ENCODE measurements at regions not wholly inside any gene's neighbourhood (a gene's known extent, or its start where the extent isn't known, plus 50 kb on each side); places are given as distances from the start of the nearest gene placed in this dataset.

- no peak for TF ChIP-seq CTCF (IDR thresholded peaks at IDR 0.05; ENCODE audit: low read depth, low read length, poor library complexity, severe bottlenecking)
- no peak for TF ChIP-seq EZH2phosphoT487 (IDR thresholded peaks at IDR 0.05; ENCODE audit: borderline replicate concordance, low read length)
Measured at GRCh38 chr2:83784315-83784714, 674.8 kb downstream of the SUCLG1 start.

Data from DOHH2 (cell line).